Hematopoietic multipotent progenitor cell treated with erythropoietin and hydrocortisone succinate and interleukin-3 and kit ligand, for 15 days (in vitro differentiated cells): ENCODE measurements at regions not wholly inside any gene's neighbourhood (a gene's known extent, or its start where the extent isn't known, plus 50 kb on each side); places are given as distances from the start of the nearest gene placed in this dataset.

ENCODE experiments used
- DNase-seq: peaks from one replicate; pipeline ENCODE4 v3.0.0-alpha.2; 2015; ENCODE audit warnings: low spot score

GRCh38 chr11:37050311-37050710, 452.3 kb upstream of the RAG2 start:
- no peak for DNase-seq

DNA sequence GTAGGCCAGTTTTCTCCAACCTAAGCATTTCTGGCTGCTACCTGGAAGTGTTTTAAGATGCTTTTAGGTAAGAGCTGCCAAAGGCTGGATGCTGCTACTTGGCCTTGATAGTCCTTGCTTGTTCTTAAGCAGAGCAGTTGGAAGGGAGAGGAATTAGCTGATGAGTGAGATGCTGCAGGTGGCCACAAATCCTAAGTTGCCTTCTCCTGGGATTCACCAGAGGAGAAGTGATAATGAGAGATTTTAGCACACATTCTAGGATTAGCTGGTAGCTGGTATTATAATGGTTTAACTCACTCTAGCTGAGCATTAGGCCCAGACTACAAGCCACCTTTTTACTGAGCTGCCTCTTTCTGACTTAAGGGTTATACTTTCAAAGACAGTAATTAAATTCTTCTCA, 442.9 kb upstream of the RAG2 start:
- DNase-seq = no peak

GRCh38 chr11:37038911-37039310, 440.9 kb upstream of the RAG2 start:
- no peak for DNase-seq

- DNase-seq = no peak
Measured at GRCh38 chr11:37026741-37027140, 428.7 kb upstream of the RAG2 start.

- DNase-seq = no peak
Measured at GRCh38 chr11:37026326-37026725, 428.3 kb upstream of the RAG2 start.

- no peak for DNase-seq
Measured at GRCh38 chr11:37006563-37006962, 408.5 kb upstream of the RAG2 start.

DNA sequence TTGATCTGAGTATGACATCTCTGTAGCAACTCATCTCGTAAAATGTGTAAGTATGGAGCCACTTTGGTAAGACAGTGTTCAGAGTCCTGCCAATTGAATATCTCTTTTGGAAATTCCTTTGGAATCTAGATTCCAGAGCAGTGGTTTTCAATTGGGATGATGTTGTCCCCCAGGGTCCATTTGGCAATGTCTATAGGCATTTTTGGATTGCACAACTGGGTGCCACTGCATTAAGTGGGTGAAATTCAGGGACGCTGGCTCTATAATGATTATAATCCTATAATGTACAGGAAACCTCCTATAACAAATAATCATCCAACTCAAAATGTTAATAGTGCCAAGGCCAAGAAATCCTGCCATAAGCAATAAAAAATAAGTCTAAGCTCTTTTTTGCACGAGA, 404.8 kb upstream of the RAG2 start:
- DNase-seq = no peak

GRCh38 chr11:36997656-36998055, 399.6 kb upstream of the RAG2 start:
- no peak for DNase-seq

DNA sequence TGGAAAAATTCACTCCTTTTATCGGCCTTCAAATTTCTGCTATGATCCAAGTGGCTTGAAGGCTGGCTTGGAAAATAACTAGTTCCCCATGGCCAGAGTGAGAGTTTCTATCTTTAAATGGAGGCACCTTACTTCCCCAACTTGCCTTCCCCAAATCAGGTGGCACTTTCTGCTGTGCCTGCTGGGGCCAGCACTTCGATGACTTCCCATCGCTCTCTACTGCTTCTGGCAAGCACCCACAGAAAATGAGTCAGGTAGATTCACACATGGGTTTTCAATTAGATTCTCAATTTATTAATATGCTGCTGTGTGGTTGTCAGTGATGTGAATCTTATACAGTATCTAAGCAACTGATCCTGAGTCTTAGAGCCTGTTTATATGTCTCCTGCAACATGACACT, 398.8 kb upstream of the RAG2 start:
- DNase-seq = no peak

DNA sequence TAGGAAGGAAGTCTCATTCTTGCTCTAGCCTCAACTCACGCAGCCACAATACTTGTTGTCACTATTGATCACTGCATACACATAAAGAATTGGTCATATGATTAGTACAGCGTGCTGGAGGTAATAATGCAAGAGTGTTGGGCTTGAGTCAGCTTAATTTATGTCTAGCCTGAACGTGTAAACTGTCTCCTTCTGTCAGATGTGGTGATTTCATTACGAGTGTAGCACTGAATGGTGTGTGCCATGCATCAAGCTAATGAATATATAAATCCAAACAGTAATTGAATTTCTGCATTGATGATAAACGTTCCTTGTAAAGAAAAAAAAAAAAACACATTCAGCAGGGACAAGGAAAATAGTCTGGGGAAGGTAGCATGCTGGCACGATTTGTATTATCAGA, 396.2 kb upstream of the RAG2 start:
- DNase-seq = no peak

DNA sequence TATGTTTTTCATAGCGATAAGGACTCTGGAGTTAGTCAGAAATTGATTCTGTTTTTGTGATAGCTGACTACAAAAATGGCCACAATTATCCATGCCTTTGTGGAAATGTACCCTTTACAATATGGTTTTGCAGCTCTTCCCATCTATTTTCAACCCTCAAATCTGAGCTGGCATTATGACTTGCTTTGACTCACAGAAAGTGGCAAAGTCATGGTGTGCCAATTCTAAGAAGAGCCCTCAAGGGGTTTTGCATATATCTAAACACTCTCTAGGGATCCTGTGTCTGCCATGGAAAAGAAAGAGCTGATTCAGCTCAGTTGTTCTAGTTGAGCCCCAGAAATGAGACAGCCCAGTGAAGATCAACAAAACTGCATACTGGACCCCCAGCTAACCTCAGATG, 390.5 kb upstream of the RAG2 start:
- DNase-seq = no peak

DNA sequence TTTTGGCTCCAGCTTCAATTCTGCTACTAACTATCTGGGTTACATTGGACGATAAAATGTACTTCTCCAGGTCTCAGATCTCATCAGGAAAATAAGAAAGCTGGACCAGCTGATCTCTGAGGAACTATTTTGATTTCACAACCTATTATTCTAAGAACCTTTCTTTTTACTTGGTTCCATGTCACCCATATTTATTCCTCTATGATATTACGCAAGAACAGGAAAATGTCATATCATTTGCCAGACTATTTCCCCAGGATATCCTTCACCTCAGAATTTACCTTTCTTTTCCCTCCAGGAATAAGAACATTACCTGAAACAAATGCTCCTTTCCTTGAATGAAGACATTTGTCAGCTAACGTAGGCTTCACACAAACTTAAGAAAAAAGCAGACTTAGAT, 387.5 kb upstream of the RAG2 start:
- DNase-seq = no peak

DNA sequence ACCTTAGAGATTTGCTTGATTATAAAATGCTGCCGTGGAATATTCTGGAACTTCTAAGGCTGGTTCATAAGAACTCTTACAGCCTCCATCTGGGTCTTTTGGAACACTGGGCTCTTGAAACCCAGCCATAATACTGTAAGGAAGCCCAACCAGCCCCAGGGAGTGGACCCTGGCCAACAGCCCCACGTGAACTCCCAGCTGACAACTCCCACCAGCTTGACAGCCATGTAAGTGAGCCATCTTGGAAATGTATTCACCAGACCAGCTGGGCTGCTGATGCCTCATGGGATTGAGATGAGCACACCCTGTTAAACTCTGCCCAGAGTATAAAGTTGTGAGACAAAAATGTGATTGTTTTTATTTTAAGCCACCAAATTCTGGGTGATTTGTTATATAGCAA, 378.7 kb upstream of the RAG2 start:
- DNase-seq = no peak

DNA sequence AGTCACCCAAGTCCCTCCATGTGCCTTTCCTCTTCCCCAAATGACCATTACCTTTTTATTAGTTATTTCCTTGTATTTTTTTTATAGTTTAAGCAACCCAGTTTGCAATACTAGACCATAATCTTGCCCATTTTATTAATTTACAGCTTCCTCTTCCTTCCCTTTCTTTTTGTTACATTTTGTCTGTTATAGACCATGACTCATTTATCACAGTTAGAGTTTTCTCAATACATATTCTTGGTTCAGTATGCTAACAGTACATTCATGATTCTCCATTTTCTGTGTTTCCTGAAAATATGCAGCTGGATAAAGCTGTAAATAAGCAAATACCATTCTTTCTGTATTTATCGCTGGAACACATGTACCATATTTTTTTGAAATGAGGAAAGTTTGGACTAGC, 376.7 kb upstream of the RAG2 start:
- no peak for DNase-seq

DNA sequence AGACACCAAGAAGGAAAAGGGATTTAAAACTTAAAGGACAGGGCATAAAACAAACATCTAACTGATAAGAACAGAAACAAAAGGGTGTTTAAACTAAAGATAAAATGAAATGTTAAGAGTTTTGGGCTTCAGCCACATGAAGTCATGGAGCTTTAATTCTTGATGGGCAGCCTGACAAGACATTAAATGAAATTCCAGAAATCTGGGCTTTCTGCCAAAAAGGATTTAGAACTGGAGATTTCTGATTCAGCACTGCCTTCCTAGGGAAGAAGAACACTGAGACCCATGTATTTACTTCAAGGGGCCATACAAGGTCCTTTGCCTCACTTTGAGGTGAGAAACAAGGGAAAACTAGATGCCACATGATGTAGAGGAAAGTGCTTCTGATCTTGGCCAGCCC, 355.9 kb upstream of the RAG2 start:
- no peak for DNase-seq

GRCh38 chr11:36948460-36949127, 350.6 kb upstream of the RAG2 start:
- DNase-seq = no peak

DNA sequence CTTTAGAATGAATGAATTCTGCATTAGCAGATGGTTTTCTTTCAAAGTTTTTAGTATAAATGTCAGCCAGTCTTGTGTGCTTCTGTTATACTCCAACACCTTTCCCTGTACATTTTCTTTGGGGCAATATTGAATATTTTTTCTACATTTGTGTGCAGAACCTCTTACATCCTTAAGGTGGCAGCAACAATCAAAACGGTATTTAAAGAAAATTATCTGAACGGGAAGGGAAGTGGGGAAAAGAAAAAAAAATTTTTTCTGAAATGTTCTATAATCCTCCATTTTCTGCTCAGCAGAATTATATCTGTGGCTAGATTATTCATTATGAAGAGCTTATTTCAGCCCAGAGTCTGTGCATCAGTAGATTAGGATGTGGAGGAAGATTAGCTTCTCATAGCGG, 347.3 kb upstream of the RAG2 start:
- DNase-seq = no peak

DNA sequence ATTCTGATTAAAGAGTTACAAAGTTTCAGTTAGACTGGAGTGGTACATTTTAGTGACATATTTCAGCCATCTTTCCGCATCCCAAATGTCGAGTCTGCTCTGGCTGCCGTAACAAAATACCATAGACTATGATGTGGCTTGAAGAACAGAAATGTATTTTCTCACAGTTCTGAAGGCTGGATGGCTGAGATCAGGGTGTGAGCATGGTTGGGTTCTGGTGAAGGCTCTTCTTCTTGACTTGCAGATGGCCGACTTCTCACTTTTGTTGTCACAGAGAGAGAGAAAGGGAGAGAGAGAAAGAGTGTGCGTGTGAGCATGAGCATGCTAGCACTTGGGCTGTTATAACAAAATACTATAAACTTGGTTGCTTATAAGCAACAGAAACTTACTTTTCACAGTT, 335.4 kb upstream of the RAG2 start:
- no peak for DNase-seq

DNA sequence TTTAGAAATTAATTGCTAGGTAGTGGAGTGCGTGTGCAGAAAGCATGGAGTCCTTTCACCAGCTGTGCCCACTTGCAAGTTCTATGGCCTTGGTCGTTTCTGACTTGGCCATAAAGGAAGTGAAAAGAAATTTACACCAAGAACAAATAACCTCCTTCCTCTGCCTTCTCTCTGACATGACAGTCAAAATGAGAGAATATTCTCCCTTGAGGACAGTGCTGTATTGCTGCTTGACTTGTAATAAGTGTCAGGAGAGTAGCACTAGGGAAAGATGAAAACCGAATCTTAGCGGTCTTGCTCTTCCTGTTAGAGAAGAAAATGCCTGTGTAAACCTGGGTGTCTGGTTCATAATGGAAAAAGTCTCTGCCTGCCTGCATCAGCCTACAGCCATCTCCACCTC, 333.1 kb upstream of the RAG2 start:
- DNase-seq = no peak

DNA sequence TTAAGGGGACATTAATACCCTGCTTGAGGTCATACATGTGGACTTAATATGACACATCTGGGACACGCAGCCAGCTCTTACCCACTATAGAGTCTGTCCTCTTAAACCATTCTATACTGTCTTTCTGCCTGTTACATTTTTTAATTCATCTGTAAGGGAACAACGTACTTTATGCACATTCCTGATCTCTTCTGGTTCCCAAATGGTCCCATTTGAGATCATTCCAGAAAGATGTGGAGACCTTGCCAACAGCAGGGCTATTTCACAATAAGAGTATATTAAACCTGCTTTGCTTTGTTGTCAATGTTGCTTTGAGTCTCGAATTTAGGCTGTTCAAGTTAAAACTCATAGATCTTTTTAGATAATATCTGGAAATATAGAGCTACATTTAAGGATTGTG, 332.2 kb upstream of the RAG2 start:
- DNase-seq = no peak

DNA sequence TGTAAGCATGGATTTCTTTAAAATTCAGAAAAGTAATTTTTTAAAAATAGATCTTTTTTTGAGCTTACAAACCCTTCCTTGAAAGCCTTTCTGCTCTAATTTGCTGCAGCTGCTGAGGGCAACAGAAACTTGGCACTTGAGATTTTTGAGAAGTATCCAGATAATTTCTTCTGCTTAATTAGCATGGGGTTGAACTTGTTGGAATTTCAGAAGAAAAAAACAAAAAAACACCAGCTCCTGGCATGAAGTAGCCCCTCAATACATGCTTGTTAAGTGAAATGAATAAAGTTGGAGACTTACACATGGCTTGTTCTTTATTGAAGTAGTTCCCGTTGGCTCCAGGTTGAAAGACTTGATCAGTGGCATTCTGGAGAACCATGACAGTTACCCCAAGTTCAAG, 331.4 kb upstream of the RAG2 start:
- DNase-seq = no peak

- DNase-seq = no peak
Measured at GRCh38 chr11:36928621-36929020, 330.6 kb upstream of the RAG2 start.

DNA sequence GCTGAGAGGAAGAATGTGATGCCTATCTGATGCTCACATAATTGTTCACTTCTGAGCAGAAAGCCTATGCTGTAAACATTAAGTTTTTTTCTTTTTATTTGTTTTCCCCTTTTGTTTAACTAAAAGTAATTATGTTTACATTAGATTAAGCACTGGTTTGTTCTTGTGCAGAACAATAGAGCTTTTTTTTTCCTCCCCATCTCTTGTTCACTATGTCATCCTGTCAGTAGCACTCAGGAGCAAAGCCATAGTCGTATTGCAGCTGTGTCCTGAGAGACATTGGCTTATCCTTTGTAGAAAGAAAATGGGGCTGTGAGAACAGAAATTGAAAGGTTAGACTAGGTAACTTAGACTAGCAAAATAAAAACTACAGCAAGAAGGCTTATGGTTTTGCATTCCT, 301.8 kb upstream of the RAG2 start:
- no peak for DNase-seq

GRCh38 chr11:36890841-36891240, 292.8 kb upstream of the RAG2 start:
- DNase-seq = no peak

DNA sequence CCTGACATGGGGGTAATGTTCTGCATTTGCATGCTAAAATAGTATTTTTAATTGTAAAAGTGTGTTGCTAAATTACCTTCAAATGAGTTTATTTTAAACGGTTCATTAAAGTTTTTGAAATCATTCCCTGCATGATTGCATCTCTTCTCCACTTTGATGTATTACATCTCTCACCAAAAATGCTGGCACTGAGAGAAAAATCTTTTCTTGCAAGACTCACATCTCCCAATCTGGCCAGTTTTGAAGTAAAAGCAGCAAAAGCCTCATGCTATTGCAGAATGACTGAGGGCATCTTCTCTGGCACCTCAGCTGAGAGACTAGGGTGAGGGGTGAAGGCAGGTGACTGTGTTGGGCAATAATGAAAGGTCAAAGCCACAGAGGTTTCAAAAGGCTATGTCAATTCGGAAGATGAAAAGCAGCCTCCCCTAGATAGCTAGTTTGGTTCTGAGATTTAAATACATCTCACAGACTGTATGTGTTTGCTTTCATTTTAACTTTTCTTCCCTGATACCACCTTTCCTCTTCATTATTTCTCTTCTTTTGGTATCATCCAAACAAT, 292.2 kb upstream of the RAG2 start:
- DNase-seq = no peak
